ENCODE measurements at regions not wholly inside any gene's neighbourhood (a gene's known extent, or its start where the extent isn't known, plus 50 kb on each side); places are given as distances from the start of the nearest gene placed in this dataset.

DNA sequence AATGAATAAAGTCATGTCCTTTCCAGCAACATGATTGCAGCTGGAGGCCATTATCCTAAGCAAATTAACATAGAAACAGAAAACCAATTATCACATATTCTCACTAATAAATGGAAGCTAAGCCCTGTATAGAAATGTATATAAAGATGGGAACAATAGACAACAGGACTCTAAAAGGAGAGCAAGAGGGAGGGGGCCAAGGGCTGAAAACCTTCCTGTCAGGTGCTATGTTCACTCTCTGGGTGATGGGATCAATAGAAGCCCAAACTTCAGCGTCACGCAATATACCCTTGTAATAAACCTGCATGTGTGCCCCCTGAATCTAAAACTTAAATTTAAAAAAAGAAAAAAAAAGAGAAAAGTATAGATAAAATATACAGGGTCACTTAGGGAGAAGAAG is 163.7 kb upstream of the ACO1 start:
- Histone ChIP-seq H3K9me3 (replicated peaks) (peaks cover 1% of the 10 kb centered on the region), H3K27ac (replicated peaks) (no peak overlapping the region), H3K4me1 (no peaks in the 10 kb centered on the region), H3K4me3 (no peak overlapping the region), H3K36me3 (no peaks in the 10 kb centered on the region), H3K27me3 (ENCODE audit: low read depth) (no peaks in the 10 kb centered on the region)
- TF ChIP-seq, protein P1, sequence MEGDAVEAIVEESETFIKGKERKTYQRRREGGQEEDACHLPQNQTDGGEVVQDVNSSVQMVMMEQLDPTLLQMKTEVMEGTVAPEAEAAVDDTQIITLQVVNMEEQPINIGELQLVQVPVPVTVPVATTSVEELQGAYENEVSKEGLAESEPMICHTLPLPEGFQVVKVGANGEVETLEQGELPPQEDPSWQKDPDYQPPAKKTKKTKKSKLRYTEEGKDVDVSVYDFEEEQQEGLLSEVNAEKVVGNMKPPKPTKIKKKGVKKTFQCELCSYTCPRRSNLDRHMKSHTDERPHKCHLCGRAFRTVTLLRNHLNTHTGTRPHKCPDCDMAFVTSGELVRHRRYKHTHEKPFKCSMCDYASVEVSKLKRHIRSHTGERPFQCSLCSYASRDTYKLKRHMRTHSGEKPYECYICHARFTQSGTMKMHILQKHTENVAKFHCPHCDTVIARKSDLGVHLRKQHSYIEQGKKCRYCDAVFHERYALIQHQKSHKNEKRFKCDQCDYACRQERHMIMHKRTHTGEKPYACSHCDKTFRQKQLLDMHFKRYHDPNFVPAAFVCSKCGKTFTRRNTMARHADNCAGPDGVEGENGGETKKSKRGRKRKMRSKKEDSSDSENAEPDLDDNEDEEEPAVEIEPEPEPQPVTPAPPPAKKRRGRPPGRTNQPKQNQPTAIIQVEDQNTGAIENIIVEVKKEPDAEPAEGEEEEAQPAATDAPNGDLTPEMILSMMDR (IDR thresholded peaks at IDR 0.05; ENCODE audit: borderline replicate concordance): no peak
- no peak for DNase-seq
- intact Hi-C loops (cut with micrococcal nuclease): no loop called here

DNA sequence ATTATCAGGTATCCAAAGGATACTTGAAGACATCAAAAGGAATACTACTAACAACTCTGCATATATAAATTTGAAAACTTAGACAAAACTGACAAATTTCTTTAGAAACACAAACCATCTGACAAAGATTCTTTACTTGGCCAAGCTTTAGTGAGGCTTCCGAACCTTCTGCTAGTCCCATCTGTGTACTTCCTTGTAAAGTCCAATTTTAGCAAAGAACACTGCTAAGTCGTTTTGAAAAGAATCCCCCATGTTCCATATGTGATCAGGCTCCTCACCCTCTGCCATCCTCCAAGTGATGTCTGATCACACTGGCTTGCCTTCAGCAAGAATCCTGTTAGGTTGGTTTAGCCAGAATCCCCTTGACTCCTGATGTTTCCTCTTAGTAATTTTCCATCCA is 150.0 kb upstream of the ACO1 start:
- intact Hi-C loops (cut with micrococcal nuclease): loop anchor here (10.0 kb wide), 1 partner anchor 60 kb away; no protein-coding TSS in a partner anchor
- Histone ChIP-seq H3K4me1 (no peaks in the 10 kb centered on the region), H3K27ac (replicated peaks) (no peak overlapping the region), H3K36me3 (no peaks in the 10 kb centered on the region), H3K4me3 (no peak overlapping the region), H3K27me3 (ENCODE audit: low read depth) (no peaks in the 10 kb centered on the region), H3K9me3 (replicated peaks) (peaks cover 3% of the 10 kb centered on the region)
- TF ChIP-seq, protein P1 (IDR thresholded peaks at IDR 0.05; ENCODE audit: borderline replicate concordance): no peak
- no peak for DNase-seq

DNA sequence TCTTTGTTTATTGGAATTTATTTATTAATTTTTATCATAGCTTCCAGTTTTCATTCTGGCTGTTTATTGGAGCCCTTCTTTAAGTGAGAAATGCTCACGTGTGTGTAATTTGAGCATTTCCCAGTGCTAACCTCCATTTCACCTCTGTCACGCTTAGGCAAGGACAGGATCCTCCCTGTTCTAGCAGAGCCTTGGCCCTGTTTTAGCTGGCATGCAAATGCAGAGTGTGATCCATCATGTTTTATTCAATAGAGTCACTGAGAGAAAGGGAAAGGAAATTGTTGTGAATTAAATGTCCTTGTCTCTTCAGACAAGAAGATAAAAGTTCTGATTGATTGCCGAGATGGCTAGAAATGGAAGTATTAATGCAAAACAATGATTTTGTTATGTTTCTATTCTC is 137.3 kb upstream of the ACO1 start:
- H3K27ac ChIP-seq (replicated peaks): no peak overlapping the region
- H3K9me3 ChIP-seq (replicated peaks): no peaks in the 10 kb centered on the region
- H3K4me3 ChIP-seq: no peak overlapping the region
- TF ChIP-seq, protein P1 (IDR thresholded peaks at IDR 0.05; ENCODE audit: borderline replicate concordance): no peak
- no peaks in the 10 kb centered on the region for H3K36me3 ChIP-seq
- DNase-seq: no peak
- H3K4me1 ChIP-seq: no peaks in the 10 kb centered on the region
- intact Hi-C loops (cut with micrococcal nuclease): no loop called here
- H3K27me3 ChIP-seq (ENCODE audit: low read depth): no peaks in the 10 kb centered on the region

DNA sequence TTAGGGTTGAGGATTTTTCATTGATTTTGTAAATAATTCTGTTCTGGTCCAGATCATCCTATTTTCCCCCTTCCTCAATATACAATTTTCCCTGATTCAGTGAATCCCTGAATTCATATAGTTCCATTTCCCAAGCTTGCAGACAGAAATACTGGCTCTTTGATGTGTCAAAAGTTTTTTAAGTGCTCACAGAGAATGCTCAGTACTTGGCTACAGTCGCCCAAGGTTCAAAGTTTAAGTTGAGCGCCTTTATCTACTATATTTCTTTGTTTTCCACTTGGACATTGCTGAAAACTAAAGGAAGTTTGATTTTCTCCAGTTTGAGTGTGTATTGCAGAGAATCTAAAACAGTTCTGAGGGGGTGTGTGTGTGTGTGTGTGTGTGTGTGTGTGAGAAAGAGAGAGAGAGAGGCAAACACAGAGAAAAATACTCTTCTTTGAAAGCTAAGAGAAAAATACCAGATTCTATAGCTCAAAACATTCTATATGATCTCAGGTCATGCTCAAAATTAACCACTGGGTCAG is 136.2 kb upstream of the ACO1 start:
- intact Hi-C loops (cut with micrococcal nuclease): no loop called here
- Histone ChIP-seq H3K36me3 (no peaks in the 10 kb centered on the region), H3K4me1 (no peaks in the 10 kb centered on the region), H3K27ac (replicated peaks) (no peak overlapping the region), H3K4me3 (no peak overlapping the region), H3K27me3 (ENCODE audit: low read depth) (no peaks in the 10 kb centered on the region), H3K9me3 (replicated peaks) (no peaks in the 10 kb centered on the region)
- no peak for DNase-seq
- TF ChIP-seq, protein P1 (IDR thresholded peaks at IDR 0.05; ENCODE audit: borderline replicate concordance): no peak

DNA sequence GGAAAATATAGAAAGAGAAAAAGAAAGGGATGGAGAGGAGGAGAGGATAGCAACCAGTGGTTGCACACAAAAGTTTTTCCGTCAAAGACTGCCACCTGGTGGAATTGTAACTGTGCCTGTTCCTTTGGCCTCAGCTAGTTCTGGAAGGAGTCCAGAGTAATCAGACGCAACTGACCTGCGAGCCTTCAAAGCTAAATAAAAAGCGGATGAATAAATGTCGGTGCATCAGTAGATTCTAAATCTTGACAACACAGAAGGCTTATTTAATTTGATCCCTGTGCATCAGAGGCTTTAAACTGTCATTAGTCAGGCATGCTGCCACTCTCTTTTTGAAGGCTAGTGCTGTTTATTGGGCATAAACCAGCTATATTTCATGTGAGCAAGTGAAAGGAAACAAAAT is 132.9 kb upstream of the ACO1 start:
- intact Hi-C loops (cut with micrococcal nuclease): no loop called here
- Histone ChIP-seq H3K27ac (replicated peaks) (no peak overlapping the region), H3K27me3 (ENCODE audit: low read depth) (no peaks in the 10 kb centered on the region), H3K4me1 (no peaks in the 10 kb centered on the region), H3K9me3 (replicated peaks) (peaks cover 8% of the 10 kb centered on the region), H3K4me3 (no peak overlapping the region), H3K36me3 (no peaks in the 10 kb centered on the region)
- DNase-seq: no peak
- TF ChIP-seq, protein P1 (IDR thresholded peaks at IDR 0.05; ENCODE audit: borderline replicate concordance): peak; percentile 66

Measured in left ventricle myocardium inferior (tissue), 1 donor.